ENCODE measurements at regions not wholly inside any gene's neighbourhood (a gene's known extent, or its start where the extent isn't known, plus 50 kb on each side); places are given as distances from the start of the nearest gene placed in this dataset.

- TF ChIP-seq, protein P1, sequence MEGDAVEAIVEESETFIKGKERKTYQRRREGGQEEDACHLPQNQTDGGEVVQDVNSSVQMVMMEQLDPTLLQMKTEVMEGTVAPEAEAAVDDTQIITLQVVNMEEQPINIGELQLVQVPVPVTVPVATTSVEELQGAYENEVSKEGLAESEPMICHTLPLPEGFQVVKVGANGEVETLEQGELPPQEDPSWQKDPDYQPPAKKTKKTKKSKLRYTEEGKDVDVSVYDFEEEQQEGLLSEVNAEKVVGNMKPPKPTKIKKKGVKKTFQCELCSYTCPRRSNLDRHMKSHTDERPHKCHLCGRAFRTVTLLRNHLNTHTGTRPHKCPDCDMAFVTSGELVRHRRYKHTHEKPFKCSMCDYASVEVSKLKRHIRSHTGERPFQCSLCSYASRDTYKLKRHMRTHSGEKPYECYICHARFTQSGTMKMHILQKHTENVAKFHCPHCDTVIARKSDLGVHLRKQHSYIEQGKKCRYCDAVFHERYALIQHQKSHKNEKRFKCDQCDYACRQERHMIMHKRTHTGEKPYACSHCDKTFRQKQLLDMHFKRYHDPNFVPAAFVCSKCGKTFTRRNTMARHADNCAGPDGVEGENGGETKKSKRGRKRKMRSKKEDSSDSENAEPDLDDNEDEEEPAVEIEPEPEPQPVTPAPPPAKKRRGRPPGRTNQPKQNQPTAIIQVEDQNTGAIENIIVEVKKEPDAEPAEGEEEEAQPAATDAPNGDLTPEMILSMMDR (conservative IDR thresholded peaks at IDR 0.05; ENCODE audit: low read depth, low read length): no peak
- no peak for TF ChIP-seq EZH2 (IDR thresholded peaks at IDR 0.05; ENCODE audit: low read length, unreplicated experiment)
These were observed 1406.8 kb downstream of the TBC1D22A start for GRCh38 chr22:48169227-48169626.

Data from PC-3 (cell line).